ENCODE measurements at regions not wholly inside any gene's neighbourhood (a gene's known extent, or its start where the extent isn't known, plus 50 kb on each side); places are given as distances from the start of the nearest gene placed in this dataset.
"Not testable (repeated sequence)": the region's sequence is repeated elsewhere in the genome, so short reads cannot be mapped to it uniquely, and the experiment has no call there.

DNA sequence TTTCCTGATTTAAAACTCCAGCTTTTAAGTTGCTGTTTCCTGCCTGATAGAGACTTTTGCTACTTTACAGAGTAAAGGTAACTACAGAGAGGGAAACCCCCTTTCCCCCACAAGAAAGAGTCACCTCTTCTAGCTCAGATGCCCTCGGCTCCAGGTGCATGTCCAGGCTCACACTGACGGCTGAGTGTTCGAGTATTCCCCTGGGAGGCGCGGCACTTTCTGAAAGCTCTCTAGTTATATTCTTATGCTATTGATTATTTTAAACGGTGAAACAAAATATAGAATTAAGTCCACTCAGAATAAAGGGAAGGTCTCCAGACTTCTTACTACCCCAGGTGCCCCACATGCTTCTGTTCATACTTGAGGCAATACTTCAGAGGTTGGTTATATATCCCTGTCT lies 160.3 kb upstream of the FMN2 start:
- no peak for DNase-seq (ENCODE audit: low read depth)

DNA sequence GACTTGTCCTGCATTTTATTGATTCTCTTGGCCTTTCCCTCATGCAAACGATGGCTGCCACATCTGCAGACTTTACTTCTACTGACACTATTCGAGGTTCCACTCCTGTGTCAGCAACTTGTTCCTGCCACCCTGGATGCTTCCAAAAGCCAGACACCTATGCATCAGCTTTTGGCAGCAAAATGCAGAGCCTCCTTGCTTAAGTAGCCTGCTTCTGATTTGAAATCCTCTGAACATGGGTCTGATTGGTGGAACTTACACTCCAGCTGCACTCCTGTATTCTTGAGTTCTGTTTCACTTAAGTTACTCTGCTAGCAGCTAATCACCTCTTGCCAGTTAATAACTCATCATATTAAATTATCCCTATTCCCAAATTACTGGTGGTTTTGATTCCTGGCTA lies 152.1 kb upstream of the FMN2 start:
- DNase-seq (ENCODE audit: low read depth), result no peak

DNA sequence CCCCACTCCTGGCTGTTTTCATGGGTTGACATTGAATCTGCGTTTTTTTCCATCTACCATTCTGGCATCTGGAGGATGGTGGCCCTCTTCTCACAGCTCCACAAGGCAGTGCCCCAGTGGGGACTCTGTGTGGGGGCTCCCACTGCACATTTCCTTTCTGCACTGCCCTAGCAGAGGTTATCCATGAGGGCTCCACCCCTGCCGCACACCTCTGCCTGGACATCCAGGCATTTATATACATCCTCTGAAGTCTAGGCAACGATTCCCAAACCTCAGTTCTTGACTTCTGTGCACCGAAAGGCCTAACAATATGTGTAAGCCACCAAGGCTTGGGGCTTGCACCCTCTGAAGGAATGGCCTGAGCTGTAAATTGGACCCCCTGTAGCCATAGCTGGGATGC lies 147.9 kb upstream of the FMN2 start:
- no peak for DNase-seq (ENCODE audit: low read depth)

DNA sequence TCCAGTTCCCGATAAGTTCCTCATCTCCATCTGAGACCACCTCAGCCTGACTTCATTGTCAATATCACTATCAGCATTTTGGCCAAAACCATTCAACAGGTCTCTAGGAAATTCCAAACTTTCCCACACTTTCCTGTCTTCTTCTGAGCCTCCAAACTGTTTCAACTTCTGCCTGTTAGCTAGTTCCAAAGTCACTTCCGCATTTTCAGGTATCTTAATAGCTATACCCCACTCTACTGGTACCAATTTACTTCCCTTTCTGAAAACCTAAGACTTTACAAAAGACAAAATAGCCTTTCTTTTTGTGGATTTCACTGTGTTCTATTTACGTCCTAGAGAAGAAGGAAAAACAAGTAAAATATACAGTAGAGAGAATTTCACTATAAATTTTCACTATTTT lies 147.0 kb upstream of the FMN2 start:
- DNase-seq (ENCODE audit: low read depth), result no peak

DNA sequence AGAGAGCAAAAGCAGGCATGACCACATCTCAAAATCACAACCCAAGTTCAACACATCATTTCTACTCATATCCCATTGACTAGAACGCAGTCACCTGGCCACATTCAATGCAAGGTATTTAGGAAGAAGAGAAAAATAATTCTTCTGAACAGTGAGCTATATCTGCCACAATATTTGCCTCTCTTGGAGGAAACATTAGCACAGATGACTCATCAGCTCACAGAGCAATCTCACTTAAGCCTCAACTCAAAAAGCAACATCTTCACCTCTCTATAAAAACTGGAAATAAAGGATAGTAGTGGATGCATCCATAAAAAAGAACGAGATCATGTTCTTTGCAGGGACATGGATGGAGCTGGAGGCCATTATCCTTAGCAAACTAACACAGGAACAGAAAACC lies 143.9 kb upstream of the FMN2 start:
- DNase-seq (ENCODE audit: low read depth), result no peak

DNA sequence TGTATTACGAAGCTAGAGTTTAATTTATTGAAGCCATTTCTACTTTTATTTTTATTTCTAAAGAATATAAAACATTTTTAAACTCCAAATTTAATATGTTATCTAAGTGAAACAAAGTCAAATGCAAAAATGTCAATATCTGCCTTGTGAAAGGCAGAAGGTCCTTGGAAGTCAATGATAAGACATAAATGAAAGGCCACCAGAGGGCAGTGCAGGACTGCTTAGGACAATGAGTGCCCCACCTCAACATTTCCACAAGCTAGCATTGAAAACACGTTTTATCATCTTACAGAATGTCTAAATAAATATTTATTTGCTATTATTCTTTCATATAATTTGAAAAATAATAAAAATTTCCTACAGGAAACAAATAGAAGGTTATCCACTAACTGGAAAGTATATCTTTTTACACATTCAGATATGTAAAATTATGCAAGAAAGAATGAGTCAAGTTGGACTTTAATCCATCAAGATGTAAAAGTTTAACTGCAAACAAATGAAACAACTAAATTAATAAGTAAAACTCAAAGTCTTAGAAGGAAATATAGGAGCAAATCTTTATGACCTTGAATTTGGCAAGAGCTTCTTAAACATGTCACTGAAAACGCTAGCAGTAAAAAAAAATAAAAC lies 140.1 kb upstream of the FMN2 start:
- peak; percentile 26 for DNase-seq (ENCODE audit: low read depth)

DNA sequence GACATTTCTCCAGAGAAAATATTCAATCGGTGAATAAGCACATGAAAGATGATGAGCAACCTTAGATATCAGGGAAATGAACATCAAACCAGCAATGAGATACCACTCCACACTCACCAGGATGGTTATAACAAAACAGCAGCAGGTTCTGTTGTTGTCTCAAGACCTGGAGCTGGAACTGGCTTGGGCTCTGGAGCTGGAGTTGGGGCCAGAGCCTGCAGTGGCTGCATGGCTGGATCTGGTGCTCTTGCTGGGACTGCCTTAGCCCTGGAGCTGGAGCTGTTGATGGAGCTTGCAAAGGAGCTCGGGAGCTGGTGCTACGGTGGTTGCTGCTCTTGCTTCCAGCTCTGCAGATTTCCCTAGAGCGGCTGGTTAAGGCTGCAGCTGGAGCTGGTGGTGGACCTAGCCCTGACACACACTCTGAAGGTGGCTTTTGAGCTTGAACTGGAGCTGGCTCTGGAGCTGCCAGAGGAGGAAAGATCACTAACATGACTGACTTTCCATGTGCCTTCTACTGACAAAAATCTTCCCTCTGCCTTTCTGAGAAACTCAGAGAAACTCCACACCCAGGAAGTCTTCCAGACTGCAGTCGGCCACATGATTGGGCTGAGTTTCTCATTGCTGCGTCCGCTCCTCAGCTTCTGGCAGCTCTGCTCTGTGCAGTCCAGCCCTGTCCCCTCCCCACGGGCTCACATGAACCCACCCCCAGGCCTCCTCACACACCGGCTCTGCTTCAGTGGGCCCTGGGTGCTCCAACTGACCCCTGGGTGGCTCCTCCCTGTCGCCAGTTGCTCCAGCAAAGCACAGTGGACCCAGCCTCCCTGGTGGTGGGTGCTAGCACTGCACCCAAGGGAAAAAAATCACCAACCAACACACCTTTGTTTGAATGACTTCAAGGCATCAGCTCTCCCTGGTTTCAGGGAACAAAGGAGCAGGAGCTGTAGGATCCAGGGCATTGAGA lies 139.1 kb upstream of the FMN2 start:
- no peak for DNase-seq (ENCODE audit: low read depth)

DNA sequence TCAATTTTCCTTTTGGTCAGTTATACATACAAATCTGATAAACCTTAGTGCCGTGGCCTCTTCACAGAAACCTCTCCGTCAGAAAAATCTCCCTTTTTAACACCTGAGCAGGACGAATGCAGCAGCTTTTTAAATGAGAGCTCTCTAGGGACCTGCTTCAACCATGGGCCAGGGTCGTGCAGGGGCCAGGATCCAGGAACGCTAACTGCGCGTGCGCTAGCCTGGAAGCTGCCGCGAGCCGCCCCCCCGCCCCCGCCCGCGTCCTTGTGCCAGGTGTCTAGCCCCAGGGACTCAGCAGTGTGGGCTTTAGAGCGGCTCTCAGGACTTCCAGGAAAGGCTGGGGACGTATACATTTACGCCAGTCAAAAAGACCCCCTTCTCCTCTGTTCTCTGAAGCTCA lies 136.8 kb upstream of the FMN2 start:
- DNase-seq (ENCODE audit: low read depth), result no peak

DNA sequence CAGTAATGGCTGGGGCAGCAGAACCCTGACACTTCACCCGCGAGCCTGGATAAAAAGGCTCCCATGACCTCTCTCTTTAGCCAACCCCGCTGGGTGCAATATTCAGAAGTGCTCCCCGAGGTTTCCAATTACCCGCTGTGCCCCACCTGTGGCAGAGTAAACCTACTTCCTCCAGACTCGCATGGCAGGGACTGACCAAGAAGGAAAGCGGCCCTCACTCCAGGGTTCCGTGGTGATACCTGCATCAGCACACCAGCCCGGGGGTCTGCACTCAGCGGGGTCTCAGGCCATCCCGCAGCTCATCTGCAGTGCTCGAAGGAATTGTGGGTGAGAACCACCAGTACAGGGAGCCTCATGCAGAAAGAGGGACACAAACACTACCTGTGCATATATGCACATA lies 136.3 kb upstream of the FMN2 start:
- no peak for DNase-seq (ENCODE audit: low read depth)

DNA sequence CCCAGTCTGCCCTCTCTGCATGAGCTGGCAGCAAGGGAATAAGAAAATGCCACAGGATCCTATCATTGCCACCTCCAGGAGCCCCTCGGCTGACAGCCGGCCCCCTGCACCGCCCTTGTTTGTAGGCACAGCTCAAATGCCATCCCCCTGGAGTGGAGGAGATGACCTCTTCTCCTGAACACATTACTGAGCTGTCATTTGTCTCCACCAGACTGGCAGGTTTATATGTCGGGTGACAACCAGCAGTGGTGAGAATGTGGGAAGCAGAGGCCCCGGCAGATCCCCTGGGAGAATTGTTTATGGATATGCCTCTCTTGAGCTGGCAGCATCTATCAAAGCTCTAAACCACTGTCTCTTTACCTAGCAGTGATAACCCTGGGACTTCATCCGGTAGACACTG lies 135.4 kb upstream of the FMN2 start:
- DNase-seq (ENCODE audit: low read depth), result no peak

DNA sequence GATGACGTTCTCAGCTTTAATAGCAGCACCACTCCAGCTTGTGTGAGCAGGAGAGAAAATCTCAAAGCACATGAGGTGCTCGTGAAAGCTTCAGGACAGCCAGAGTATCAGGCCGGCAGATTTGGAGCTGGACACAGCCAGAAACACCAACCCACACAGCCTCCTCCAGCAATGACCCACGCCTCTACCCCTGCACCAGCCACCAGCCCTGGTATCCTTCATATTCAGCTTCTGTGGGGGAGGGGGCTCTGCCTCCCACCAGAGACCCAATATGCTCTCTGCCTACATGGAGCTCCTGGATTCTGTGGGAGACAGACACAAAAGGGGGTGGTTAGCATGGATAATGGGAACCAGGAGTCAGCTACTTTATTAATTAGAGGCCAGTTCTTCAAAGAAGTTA lies 133.6 kb upstream of the FMN2 start:
- no peak for DNase-seq (ENCODE audit: low read depth)

DNA sequence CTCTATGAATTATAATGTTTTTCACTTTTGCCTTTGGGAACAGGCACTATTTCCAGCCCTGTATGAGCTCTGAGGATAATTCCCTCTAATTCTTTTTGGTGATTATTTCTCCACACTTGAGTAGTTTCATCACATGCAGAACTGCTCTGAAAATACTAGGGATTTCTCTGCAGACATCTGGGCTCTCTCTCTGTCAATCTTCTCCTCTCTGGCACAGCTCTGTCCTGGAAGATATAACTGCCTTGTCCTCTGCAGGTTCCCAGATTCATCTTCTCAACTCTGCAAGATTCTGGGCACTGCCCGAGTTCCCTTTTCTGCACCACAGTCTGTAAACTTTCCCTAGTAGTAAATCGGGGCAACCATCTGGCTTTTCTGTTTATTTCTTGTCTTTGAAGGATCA lies 131.3 kb upstream of the FMN2 start:
- DNase-seq (ENCODE audit: low read depth), result no peak

DNA sequence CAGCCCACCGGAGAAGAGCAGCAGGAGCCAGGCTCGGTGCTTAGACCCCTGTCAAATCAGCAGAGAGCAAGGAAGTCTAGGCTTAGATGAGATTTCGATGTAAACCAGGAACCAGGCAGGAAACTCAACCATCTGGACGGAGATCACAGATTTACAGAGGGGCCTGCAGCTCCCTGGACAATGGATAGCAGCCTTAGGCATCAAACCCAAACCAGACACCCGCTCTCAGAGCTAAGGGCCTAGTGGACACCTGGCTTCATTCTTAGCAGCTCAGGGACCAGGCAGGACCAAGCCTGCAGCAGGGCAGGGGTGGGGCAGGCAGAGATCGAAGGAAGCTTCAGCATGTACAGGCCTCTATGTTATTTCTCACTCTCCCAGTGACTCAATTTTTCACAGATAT lies 127.8 kb upstream of the FMN2 start:
- no peak for DNase-seq (ENCODE audit: low read depth)

DNA sequence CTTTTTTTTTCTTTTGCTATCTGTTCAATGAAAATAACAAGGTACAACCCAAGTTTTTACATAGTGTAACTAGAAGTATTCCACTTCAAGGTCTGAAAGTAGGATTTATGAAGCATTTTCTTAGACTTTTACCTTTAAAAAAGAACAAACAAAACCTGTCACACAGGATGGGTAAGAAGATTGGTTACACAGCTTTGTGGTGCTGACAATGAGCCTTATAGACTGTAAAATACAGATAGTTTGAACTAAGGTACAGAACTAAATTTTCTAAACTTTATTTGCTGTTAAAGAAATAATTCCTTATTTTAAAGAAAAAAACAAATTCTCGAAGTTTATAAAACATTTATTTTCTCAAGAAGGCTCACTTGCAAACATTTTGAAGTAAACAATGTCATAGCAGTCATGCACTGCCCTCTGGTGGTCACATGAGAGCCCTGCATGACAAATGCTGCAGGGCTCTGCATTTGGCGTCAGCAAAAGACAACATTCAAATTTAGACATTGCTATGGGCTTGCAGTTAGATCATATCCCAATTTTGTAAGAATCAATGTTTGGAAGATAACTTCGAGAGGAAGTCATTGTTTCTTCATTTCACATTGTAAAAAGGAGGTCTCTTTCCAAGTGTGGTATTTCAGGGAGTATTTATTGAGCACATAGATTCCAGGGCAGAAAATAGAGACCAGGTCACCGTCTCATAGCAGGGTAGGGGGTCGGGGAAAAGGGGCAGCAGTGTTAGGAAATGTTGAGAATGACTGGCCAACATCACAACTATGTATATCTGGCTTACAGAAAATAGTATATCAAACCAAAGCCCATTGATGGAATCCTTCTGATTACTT lies 115.3 kb upstream of the FMN2 start:
- peak; percentile 32 for DNase-seq (ENCODE audit: low read depth)

DNA sequence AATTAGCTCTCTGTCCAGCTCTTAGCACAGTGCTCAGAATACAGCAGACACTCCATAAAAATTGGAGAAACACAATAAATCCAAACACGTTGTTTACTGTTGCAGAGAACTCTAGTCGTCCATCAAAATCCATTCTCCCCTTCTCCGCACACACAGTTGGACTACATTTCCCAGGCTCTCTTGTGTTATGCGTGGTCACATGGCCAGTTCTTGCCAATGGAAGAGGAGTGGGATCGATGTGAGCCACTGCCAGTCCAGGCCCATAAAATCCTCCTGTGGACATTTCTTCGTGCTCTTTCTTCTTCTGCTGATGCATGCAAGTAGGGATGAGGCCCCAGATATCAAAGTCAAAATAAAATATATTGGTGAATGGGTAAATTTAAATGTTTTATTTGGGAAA lies 114.3 kb upstream of the FMN2 start:
- no peak for DNase-seq (ENCODE audit: low read depth)

DNA sequence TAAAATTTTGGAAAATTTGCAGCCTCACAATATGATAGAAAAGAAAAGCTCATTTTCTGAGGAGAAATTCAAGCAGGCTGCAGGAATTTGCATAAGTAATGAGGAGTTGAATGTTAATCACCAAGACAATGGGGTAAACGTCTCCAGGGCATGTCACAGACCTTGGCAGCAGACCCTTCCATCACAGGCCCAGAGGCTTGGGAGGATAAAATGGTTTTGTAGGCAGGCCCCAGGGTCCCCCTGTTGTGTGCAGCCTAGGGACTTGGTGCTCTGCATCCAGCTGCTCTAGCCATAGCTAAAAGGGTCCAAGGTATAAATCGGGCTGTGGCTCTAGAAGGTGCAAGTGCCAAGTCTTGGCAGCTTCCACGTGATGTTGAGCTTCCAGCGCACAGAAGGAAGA lies 112.2 kb upstream of the FMN2 start:
- no peak for DNase-seq (ENCODE audit: low read depth)

DNA sequence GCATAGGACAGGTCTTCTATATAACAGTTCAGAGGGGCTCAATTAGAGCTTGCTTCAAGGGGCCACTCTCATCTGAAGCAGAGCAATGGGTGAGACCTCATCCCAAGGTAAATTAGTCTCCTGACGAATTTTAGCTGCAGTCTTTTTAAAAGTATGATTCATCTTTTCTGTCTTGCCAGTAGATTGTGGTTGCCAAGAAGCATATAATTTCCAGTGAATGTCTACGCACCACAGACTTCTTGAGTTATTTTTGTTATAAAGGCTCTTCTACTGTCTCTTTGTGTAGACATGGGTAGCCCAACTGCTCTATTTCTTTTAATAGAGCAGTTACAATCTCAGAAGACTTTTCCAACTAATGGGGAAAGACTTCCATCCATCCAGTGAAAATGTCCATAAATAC lies 108.9 kb upstream of the FMN2 start:
- DNase-seq (ENCODE audit: low read depth), result no peak

DNA sequence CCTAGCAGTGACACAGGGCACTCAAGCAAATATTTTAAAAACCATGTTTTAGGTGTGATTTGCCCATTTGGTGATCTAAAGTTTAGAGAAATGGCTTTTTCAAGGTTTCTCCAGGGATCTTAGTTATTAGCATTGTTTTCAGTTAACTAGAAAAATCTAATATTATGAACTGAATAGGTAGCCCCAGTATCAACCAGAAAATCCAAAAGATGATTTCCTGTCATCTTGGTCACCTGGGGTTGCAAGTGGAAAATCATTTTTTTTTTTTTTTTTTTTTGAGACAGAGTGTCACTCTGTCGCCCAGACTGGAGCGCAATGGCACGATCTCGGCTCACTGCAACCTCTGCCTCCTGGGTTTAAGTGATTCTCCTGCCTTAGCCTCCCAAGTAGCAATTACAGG lies 106.6 kb upstream of the FMN2 start:
- DNase-seq (ENCODE audit: low read depth), result no peak

DNA sequence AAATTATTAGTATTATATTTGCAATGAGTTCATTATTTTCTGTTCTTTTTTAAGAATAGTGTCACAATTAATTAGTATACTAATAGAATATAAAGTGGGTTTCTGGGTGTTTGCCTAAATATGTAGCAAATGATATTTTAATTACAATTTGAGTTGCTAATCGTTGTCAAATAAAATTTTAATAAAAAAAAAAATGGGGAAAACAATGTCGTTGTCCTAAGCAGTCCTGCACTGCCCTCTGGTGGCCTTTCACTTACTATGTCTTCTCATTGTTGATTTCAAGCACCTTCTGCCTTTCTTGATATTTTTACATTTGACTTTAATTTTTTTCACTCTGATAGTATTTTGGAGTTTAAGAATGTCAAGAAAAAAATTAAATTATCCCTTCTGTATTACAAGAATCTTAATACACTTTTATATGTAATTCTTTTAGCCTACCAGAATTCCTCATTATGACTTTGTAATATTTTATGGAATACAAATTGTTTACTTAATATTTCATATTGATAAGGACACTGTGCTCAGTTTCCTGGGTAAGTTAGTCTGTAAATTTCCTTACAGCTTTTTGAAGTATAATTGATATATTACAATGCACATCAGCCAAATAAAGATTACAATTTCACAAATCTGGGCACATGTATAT lies 104.5 kb upstream of the FMN2 start:
- no peak for DNase-seq (ENCODE audit: low read depth)

DNA sequence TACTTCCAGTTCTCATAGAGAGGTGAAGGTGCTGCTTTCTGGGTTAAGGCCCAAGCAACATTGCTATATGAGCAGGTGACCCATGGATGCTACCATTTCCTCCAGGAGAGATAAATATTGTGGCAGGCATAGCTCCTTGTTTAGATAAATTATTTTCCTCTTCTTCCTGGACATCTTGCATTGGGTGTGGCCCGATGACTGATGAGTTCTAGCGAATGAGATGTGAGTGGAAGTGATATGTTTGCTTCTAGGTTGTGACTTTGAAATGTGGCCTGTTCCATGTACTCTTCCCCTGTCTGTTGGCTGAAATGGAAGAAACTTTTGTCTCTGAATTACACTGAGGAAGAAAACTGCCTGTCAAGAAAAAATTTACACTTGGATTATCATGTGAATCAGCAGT lies 101.7 kb upstream of the FMN2 start:
- DNase-seq (ENCODE audit: low read depth), result no peak

DNA sequence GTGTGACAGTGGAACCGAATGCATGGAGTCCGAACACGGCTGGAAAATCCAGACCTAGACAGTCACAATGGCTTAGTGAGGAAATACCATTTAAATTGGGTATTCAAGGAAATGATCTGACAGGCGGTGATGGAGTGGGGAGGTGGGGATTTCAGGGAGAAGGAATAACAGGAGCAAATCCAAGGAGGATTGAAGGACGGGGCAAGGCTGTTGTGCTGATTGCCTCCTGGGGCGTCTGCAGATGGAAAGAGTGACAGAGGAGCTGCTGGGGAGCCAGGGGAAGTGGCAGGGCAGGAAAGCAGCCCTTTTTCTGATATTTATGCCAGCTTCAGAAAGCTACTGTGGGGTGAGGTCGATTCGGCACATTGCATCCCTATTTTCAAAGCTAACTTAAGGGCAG lies 99.1 kb upstream of the FMN2 start:
- DNase-seq (ENCODE audit: low read depth), result not testable (repeated sequence)

DNA sequence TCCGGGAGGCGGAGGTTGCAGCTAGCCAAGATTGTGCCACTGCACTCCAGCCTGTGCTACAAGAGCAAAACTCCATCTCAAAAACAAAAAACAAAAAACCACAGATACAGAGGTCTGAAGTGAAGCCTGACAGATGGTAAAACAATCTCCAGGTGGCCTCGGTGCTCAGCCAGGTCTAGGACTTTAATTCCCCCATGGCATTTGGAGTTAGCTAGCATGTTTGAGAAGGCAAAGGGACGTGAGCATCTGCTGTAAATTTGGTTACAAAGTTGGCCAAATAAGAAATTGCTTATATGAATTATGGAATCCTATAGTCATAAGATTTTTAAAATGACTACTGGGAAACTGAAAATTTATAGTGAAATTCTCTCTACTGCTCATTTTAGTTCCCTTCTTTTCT lies 98.3 kb upstream of the FMN2 start:
- DNase-seq (ENCODE audit: low read depth), result no peak

Data from GM04504 (cell line).